T-helper 9 cell (primary cell): ENCODE measurements at regions not wholly inside any gene's neighbourhood (a gene's known extent, or its start where the extent isn't known, plus 50 kb on each side); places are given as distances from the start of the nearest gene placed in this dataset.

ENCODE experiments used
- DNase-seq: peaks from one replicate; pipeline ENCODE4 v3.0.0-alpha.2; 2020

DNA sequence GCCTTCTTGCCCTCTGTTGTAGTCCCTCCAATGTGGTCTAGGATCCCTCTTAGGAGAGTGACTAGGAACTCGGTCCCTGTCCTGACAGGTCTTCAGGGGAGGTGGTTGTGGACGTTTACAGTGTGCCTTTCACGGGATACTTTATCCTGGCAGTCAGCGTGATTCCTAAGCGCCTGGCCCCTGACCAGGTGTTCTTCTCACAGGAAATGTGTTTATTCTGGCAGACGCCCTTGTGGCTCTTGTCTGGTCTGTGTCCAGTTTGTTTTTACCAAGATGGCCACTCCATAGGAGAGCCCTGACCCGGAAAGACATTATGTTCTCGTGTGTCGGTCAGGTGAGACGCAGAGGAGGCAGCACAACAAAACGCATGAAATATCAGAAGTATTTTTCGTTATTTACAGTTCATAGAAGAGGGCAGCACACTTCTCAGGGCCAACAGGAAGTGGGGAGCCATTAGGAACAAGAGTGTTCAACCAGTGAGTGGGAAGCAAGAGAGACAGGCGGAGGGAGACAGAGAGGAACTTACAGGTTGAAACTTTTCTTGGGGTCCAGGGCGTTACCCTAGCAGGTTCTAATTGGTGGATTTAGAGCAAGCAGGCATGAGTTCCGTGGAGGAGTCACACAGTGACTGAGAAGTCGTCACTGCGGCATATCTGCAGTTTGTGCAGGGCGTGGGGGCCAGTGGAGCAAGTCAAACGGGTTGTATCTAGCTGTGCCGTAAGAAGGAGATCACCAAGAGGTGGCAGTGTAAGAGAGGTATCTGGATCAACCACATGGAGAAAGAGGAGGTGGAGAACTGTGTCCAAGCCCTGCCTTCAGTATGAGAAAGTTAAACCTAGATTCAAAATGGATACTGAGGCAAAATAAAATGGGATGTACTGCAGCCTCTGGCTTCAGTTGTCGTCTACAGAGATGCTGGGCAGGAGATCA is 412.9 kb downstream of the ZSWIM6 start:
- DNase-seq = no peak

DNA sequence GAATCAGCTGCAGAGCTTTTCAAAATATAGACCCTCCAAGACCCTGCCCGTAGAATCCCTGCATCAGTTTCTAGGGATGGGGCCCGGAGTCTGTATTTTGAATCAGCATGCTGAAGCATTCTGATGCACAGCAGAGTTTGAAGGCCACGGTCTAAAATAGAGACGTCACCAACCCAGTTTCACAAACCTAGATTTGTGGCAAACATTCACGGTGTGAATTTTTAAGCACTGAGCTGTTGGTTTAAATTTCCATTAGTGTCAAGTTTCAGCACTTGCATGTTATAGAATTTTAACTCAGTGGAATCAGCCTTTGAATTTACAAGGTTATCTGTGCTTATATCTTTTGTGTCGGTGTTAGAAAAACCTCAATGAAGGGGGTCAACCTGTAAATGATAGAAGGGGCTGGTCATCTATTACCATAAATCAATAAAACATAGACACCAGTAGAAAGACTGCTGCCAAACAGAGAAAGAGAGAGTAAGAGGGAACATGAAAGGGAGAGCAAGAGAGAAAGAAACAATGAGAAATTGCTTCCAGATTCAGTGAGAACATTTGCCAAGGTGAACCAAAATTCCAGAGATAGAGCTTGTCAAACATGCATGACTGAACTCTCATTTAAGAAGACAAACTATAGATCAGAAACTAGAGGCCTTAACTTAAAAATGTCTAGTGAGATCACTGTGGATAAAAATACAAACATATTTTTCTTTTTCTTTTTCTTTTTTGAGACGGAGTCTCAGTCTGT is 414.9 kb downstream of the ZSWIM6 start:
- DNase-seq = no peak

DNA sequence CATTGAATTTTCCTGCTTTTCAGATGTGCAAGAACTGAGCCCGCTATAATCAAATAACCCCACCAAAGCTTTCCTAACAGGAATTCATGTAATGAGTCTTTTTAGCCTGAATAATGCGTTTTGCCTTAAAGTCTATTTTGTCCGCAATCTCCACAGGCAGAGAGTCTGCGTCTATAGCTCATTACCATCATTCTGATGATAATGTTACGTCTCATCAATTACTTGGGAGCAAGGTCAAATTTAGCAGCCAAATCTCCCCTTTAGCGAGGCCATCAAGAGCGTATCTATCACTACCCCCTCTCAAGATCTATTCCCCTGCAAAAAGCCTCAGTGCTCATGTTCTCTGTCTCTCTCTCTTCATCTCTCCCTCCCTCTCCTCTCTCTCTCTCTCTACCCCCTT is 416.1 kb downstream of the ZSWIM6 start:
- no peak for DNase-seq

DNA sequence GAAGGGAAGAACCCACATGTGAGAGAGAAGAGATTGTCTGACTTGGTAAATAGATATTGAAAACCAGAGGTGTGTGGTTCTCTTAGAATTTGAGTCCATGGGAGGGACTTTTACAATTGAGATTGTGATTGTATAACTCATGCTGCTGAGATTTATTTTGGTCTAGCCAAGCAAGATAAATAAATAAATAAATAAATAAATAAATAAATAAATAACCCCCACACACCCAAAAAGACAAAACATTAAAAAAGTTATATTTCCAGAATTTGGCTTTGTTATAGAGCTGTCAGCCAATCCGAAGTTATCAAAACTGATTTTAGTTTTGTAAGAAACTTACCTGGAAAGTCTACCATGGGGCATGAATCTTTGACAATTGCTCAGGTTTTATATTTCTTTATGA is 416.6 kb downstream of the ZSWIM6 start:
- no peak for DNase-seq

DNA sequence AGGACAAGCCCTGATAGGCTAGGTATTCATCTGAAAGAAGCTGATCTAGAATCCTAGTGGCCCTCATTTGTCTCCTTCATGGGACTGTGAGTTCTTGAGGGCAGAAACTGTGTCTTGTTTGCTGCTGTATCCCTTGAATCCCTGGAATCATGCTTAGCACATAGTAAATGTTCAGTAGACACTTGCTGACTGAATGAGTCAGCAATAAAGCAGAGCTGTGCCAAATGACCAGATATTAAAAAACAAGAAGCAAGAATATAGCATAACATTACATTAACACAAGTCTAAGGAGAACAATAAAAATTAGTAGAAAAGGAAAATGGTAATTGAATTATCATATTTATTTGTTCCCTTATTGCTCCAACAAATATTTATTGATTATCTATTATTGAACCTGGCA is 420.5 kb downstream of the ZSWIM6 start:
- DNase-seq = no peak

DNA sequence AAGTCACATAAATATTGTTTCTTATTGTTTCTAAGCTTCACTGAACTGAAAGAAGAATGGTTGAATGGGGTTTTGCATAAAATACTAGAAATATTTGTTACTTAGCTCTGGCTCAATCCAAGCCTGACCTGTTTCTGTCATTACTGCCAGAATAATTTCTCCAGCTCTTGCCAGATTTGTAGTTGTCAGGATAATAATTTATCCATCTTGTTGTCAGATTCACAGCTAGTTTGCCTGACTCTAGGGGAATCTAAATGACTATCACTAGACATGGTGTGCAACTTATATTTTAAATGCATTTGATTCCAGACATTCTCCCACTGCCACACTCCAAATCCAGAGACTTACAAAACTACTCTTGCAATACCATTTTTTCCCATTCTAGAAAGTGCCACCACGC is 422.7 kb downstream of the ZSWIM6 start:
- no peak for DNase-seq

DNA sequence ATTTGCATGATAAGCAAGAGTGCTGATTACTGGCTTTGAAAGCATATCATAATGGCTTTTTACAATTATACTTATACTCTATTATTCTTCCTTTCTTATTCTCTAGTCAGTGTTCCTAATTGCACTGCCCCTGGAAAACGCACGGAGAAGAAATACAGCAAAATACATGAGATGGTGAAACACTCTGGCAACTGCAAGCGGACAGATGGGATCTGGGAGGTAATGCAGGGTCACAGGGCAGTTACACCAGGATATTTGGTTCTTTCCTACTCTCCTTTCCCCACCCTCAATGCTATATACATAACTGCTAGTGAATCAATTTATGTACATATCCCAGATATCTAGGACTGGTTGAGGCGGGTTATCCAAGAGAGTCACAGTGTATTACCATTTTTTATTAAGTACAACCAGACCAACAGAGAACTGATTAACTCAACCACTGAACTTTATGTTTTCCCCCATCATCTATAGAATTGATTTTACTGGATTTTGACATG is 423.7 kb downstream of the ZSWIM6 start:
- DNase-seq = no peak

DNA sequence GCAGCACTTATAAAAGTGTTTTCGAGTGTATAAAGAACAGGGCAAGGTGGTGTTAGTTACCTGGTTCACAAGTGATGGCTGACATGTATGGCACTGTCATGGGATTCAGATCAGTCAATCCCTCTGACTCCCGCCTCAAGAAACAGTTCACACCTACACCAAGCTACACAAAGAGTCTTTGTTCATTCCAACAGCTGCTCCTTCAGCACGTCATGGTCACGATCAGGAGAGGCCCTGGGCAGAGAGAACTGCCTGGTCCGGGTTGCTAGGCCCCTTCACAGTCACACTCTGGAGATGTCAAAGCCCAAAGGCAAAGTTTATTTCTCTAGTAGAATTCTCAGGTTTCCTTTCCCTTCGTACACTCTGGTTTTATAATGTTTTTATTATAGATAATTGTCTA is 426.7 kb downstream of the ZSWIM6 start:
- DNase-seq = no peak

DNA sequence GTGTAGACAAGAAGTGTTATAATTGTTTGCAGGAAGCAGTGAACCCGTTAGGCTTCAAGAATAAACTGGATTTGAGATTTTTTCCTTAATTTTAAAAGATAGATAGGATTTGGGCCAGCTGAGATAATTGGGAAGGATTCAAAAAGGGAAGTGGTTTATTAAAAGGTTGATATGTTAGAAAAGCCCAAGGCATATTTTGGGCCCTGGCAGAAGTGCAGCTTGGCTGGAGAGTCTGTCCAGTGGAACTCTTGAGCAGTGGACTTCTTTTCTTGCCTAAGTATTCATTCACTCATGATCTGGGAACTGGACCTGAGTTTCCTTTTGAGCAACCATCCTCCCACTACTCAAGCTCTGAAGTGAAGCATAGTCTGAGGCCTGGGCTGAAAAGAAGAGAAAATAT is 433.4 kb downstream of the ZSWIM6 start:
- no peak for DNase-seq

DNA sequence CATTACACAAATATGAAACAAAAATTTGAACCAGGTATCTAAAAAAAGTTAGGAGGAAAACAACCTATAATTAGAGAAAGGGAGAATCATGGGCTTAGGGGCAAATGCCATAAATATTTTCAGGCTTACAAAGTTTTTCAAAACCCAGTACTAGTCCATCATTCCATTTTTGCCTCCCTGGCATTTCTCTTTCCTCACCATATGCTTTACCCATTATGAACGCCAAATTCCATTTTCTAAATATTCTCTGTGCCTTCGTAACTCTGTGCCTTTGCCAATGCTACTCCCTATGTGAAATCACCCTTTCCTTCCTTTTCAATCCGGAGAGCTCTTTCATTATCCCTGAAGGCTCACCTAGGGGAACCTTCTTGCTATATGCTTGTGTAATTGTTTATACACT is 434.1 kb downstream of the ZSWIM6 start:
- DNase-seq = no peak

DNA sequence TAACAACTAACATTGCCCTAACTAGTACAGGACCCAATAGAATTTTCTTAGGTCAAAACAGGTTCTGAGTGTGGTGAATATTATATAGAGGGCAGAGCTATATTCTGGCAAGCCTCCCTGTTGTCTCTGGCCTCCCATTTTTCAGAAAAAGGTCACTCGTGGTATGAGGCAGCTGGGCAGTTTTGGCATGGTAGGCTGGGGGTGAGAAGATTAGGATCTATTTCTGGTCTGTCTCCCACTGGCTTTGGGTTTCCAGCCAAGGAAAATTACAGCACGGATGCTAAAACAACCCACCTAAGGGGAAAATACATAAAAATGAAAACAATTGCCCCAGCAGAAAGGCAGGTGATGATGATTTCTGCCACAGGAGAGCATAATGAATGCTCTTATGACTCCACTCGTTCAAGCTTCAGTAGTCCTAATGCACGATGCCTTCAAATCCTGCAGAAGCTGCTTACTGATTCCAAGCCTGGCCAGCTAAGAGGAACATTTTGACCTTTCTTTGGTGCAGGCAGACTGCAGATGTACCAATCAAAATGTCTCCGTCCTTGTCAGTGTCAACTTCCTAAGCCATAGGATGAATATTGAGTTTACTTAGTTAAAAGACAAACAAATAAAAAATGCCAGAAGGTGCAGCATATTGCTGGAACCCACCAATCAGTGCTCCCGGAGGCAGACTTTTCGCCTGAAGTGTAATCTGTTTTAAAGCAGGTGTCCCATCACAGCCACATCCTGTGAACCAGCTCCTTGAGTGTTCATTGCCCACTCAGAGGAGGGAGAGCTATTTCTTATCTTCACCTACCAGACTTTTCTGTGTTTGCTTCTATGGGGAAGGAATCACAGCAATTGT is 435.4 kb downstream of the ZSWIM6 start:
- no peak for DNase-seq

DNA sequence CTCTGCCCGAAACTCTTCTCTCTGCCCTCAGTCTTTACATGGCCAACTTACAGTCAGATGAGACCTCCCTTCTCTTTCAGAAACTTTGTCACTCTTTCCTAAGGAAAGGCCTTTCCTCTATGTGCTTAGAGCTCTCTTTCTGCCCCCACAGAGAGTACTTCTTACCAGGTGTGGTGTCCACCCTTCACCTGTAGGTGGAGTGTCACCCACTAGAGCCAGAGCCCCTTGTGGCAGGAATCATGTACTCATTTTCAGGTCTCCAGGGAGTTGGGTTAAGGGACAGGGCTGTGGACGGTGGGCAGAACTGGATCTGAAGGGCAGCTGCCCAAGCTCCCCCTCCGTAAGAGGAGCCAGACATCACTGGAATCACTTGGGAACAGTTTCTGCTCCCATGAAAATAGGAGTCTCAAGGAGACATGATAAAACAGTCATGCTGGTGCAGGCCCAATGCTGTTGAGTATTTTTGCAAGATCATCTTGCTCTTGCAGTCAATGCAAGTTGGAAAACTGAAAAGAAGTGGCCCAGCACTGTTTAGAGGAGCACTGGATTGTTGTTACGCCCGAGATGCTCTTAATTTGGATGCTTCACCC is 436.7 kb downstream of the ZSWIM6 start:
- DNase-seq = no peak

DNA sequence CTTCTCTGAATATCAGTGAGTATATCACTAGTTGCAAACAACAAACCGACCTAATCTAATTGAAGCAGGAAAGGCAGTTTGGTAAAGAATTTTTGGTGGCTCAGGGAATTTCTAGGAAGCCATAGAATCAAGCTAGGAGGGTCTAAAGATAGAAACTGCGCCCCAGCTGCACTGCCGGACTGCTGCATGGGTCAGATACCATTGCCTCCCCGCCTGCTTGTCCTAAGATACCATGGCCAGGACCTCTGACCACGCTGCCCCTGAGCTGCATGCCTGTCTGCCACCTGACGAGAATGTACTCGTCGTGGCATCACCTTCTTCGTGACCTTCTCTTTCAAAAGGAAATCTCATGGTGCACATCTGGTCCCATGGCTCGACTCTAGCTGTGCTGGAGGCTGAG is 439.0 kb downstream of the ZSWIM6 start:
- no peak for DNase-seq

DNA sequence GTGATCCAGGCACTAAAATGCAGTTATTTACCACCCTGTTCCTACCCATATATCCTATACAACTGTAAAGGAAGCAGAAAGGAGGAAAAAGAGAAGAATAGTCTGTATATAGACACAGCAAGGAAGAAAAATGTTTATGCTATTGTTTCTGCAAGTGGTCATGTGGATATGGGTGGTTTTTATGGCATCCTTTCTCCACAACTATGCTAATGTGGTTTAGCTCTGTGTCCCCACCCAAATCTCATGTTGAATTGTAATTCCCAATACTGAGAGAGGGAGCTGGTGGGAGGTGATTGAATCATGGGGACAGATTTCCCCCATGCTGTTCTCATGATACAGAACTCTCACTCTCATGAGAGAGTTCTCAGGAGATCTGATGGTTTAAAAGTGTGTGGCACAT is 439.8 kb downstream of the ZSWIM6 start:
- no peak for DNase-seq

DNA sequence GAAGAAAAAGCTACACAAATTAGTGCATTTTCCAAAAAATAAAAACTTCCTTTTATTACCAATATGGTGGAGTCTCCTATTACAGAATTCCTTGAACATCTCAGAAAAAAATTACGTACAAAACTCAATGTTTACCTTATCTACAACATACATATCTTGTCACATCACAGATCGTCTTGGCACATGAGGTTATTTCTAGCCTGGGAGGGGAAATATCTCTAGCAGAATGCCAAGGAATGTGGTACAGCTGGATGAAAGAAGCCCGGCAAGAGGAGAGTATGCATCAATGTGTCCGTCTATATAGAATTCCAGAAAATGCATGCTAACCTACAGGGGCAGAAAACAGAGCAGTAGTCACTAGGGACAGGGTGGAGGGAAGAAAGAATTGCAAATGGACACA is 443.8 kb downstream of the ZSWIM6 start:
- no peak for DNase-seq

DNA sequence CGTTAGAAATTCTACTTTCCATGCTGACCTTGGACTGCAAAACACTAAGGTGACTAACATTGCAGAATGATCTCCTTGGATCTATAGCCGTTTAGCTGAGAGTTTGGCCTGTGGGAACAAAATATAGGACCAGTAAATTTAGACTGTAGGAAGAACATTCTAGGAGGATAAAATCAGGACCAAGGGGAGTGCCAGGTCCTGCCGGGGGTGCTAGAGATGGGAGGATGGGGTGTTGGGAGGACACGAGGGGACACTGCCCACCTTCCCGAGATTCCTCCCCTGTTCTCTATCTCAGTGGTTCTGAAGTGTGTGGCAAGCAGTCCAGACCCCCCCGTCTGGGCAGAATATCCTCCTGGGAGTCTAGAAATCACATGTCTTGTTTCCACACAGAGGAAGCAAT is 445.2 kb downstream of the ZSWIM6 start:
- DNase-seq = no peak

DNA sequence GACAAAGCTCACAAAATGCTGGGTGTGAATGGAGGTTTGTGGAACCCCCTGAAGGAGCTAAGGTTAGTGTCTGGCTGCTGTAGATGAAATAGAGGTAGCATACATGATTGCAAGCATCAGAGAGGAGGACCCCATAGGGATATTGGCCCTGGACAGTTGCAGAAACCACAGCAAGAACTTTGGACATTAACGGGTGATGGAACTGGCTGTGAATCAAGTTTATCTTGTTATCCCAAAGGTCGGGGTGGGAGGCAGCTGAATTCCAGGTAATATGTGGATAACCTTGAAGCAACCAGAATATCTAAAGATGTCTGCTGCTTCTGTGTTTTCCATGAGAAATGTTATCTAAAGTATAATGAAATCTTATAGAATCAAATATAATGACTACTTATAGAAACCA is 447.7 kb downstream of the ZSWIM6 start:
- DNase-seq = no peak

DNA sequence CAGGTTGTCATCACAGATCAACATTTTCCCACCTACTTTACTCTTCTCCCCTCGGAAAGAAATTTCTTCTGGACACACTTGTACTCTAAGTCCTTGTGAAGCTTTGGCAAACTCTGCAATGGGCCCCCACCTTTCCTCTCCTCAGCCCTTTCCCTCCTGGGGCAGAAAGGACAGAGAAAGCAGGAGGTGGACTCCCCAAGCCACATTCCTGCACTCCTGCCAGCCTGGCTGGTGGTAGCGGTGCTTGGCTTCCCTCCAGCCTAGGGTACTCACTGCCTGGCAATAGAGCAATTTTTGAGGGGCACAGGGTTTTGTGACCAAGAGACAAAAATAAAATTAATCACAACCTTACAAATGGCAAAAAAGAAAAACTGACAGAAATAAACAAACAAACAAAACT is 451.4 kb downstream of the ZSWIM6 start:
- DNase-seq = no peak

DNA sequence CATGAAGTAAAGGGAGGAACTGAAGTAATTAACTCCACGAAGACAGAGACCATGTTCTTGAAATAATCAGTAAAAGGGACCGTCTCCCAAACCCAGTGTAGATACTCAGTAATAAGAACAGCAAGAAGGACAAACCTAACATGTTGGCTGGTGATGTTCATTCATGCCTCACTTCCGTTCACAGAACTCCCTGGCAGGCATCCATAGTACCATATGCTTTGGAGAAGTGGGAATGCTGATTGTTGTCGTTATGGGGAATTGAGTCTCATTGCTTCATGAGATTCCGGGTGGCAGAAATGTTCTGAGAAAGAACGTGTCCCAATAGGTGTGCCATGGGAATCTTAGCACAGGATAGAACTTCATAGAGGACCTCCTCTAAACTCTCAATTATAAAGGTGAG is 452.3 kb downstream of the ZSWIM6 start:
- DNase-seq = no peak

DNA sequence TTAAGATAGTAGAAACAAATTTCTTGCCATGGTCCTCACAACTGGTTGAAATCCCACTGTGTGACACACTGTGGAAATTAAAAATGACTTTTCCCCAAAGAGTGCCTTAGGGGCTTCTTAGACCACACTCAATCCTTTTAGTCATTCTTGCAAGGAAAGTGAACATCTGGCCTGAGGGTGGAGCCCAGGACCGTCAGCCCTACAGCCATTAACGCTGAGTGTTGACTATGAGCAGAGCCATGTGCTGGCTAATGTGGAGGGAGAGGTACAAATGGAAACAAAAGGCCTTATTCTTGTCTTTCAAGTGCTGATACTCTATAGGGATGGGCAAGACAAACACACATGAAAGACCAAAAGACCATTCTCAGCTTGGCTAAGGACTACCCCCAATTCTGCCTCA is 456.5 kb downstream of the ZSWIM6 start:
- DNase-seq = no peak

DNA sequence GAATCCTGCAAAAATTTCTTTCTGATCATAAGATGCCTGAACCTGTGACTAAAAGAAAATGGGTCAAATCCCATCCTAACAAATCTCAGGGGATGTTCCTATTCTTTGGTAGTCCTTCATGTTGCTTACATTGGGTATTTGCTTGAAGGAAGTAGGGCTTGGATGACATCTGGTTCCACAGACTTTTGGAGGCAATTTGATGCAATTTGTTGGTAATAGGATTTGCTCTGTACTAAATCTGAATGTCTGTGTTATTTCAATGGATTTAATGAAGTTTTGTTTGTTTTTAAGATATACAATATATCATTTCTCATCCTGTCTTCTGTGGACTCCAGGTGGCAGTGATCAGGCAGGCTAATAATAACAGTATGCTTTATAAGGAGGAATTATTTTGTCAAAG is 457.9 kb downstream of the ZSWIM6 start:
- no peak for DNase-seq

DNA sequence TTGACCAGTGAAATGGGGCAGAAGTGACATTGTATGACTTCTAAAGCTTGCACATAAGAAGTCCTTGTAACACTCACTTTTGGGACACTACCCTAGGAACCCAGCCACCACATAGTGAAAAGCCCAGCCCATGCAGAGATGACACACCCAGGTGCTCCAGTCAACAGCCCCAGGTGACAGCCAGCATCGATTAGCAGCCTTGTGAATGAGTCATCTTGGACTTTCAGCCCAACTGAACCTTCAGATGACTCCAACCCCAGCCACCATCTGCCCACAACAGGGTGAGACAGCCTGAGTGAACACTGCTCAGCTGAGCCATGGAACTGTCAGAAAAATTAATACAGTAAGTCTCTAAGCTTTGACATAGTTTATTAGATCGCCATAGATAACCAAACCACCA is 458.6 kb downstream of the ZSWIM6 start:
- no peak for DNase-seq

DNA sequence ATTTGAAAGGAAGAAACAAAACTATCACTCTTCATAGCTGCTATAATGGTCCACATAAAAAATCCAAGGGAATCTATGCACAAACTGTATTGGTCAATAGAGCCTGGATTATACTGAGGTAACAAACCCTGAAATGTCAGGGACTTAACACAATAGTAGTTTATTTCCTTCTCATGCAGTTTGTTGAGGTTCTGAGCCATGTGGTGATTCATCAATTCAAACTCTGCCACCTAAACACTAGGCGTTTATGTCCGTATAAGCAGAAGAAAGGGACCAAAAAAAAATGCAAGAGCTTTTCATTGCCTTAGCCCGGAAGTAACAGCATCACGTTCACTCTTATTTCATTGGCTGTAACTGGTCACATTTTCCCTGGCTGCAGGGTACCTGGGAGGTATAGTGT is 464.7 kb downstream of the ZSWIM6 start:
- no peak for DNase-seq
